C4-2B (cell line): ENCODE measurements at regions not wholly inside any gene's neighbourhood (a gene's known extent, or its start where the extent isn't known, plus 50 kb on each side); places are given as distances from the start of the nearest gene placed in this dataset.

ENCODE experiments used
- ZFX ChIP-seq: fragments of 450-650 bp; IDR thresholded peaks from 2 replicates; pipeline ENCODE4 v1.6.1; 2017
- TF ChIP-seq, protein P1 (sequence below): fragments of 450-650 bp; conservative IDR thresholded peaks from 2 replicates; pipeline ENCODE4 v1.5.1; 2017; ENCODE audit warnings: mild to moderate bottlenecking

DNA sequence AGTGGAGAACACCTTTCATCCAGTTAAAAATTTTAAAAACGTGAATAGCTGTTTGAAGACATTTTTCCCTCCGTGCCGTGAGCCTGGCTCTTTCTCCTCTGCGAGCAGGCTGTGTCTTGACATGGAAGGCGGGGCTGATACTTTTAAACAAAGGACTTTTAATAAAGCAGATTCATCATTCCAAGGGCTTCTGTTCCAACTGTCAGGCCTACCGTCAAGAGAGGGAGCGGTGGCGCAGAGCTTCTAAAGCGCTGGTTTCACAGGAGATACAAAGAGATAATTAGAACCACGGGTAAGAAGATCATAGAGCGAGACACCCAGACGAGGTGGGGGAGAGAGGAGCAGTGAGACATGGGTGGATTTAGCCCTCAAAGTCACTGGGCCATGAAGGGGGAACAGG is 247.4 kb upstream of the C1orf174 start:
- TF ChIP-seq, protein P1, sequence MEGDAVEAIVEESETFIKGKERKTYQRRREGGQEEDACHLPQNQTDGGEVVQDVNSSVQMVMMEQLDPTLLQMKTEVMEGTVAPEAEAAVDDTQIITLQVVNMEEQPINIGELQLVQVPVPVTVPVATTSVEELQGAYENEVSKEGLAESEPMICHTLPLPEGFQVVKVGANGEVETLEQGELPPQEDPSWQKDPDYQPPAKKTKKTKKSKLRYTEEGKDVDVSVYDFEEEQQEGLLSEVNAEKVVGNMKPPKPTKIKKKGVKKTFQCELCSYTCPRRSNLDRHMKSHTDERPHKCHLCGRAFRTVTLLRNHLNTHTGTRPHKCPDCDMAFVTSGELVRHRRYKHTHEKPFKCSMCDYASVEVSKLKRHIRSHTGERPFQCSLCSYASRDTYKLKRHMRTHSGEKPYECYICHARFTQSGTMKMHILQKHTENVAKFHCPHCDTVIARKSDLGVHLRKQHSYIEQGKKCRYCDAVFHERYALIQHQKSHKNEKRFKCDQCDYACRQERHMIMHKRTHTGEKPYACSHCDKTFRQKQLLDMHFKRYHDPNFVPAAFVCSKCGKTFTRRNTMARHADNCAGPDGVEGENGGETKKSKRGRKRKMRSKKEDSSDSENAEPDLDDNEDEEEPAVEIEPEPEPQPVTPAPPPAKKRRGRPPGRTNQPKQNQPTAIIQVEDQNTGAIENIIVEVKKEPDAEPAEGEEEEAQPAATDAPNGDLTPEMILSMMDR, result no peak
- TF ChIP-seq ZFX, result no peak
